ENCODE measurements at regions not wholly inside any gene's neighbourhood (a gene's known extent, or its start where the extent isn't known, plus 50 kb on each side); places are given as distances from the start of the nearest gene placed in this dataset.

DNA sequence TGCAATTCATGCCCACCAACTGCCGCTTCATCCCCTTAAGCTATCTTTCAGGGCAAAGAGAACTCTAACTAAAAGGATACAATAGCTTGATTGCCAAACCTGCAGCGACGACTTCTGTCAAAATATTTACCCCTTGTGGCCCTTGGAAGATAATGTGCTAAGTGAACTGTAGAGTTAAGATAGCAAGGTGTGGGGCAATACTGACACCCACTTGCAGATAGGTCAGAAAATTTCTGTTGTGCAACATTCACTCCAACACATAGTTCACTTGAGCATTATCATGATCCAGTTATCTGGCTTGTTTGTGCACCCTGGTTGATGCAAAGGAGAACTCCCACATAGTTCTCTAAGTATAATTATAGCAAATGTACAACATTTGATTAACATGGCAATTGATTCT is 55.6 kb downstream of the RHOXF2B start:
- no peak overlapping the region for H3K27ac ChIP-seq (ENCODE audit: low read depth in 1 of 2, low read length in 2 of 2)
- Mint-ChIP-seq H3K4me1 (no peaks in the 10 kb centered on the region), H3K27me3 (ENCODE audit: low read depth in 3 of 3) (peaks cover 4 to 27% (median 16%) of the 10 kb centered on the region in 3 donors), H3K27ac (no peak overlapping the region), H3K36me3 (no peaks in the 10 kb centered on the region), H3K4me3 (no peak overlapping the region), H3K9me3 (peaks cover 3 to 10% (median 6%) of the 10 kb centered on the region in 7 donors)
- H3K27me3 ChIP-seq (ENCODE audit: control insufficient read depth in 2 of 2, insufficient read depth in 2 of 2, low read length in 2 of 2): peaks cover 14 to 29% of the 10 kb centered on the region in 2 donors
- TF ChIP-seq, protein P1, sequence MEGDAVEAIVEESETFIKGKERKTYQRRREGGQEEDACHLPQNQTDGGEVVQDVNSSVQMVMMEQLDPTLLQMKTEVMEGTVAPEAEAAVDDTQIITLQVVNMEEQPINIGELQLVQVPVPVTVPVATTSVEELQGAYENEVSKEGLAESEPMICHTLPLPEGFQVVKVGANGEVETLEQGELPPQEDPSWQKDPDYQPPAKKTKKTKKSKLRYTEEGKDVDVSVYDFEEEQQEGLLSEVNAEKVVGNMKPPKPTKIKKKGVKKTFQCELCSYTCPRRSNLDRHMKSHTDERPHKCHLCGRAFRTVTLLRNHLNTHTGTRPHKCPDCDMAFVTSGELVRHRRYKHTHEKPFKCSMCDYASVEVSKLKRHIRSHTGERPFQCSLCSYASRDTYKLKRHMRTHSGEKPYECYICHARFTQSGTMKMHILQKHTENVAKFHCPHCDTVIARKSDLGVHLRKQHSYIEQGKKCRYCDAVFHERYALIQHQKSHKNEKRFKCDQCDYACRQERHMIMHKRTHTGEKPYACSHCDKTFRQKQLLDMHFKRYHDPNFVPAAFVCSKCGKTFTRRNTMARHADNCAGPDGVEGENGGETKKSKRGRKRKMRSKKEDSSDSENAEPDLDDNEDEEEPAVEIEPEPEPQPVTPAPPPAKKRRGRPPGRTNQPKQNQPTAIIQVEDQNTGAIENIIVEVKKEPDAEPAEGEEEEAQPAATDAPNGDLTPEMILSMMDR (IDR thresholded peaks at IDR 0.05): no peak
- intact Hi-C loops (cut with micrococcal nuclease): no loop called here
- H2AFZ ChIP-seq (ENCODE audit: insufficient read depth, low read depth, low read length, poor library complexity, severe bottlenecking): no peak overlapping the region
- no peak overlapping the region for H3K9ac ChIP-seq (ENCODE audit: insufficient read depth, low read length, poor library complexity, severe bottlenecking)
- no peaks in the 10 kb centered on the region for H3K36me3 ChIP-seq (replicated peaks in 1 of 2; ENCODE audit: control insufficient read depth in 1 of 2, insufficient read depth in 2 of 2, low read length in 2 of 2)
- H3K9me3 ChIP-seq (replicated peaks in 1 of 2; ENCODE audit: control insufficient read depth in 1 of 2, insufficient read depth in 1 of 2, low read length in 2 of 2): peaks cover 0 to 5% of the 10 kb centered on the region in 2 donors
- H3K4me3 ChIP-seq (replicated peaks in 1 of 3; ENCODE audit: low read depth in 2 of 3, low read length in 3 of 3): no peak overlapping the region
- no peak for DNase-seq
- H3K4me1 ChIP-seq (ENCODE audit: control insufficient read depth in 1 of 2, insufficient read depth in 2 of 2, low read length in 2 of 2): no peaks in the 10 kb centered on the region
- WGBS (ENCODE audit: insufficient coverage): no CpG with 5 or more reads among the region's 3 CpGs
- H3K79me2 ChIP-seq (ENCODE audit: insufficient read depth, low read length): no peaks in the 10 kb centered on the region
- H4K20me1 ChIP-seq (ENCODE audit: insufficient read depth, low read length): no peaks in the 10 kb centered on the region
- no peak overlapping the region for H3K4me2 ChIP-seq (replicated peaks; ENCODE audit: extremely low read depth, low read length, poor library complexity, severe bottlenecking)

DNA sequence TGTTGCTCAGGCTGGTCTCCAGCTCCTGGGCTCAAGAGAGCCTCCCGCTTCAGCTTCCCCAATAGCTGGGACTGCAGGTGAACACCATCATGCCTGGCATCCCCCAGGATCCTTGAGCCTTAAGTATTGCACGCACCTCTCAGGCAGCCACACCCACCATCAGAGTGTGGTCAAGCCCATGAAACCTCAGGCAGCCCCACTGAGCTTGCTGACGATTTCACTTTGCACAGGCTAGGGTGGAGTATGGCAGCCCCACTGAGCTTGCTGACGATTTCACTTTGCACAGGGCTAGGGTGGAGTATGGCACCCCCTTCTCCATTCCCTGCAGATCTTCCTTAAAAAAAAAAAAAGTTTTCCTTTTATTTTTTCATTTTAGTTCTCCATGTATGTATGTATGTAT is 57.2 kb downstream of the RHOXF2B start:
- peaks cover 23 to 45% of the 10 kb centered on the region in 2 donors for H3K27me3 ChIP-seq (ENCODE audit: control insufficient read depth in 2 of 2, insufficient read depth in 2 of 2, low read length in 2 of 2)
- H4K20me1 ChIP-seq (ENCODE audit: insufficient read depth, low read length): no peaks in the 10 kb centered on the region
- H3K27ac Mint-ChIP-seq: no peak overlapping the region
- H3K27me3 Mint-ChIP-seq (ENCODE audit: low read depth in 3 of 3): peaks cover 20 to 39% (median 32%) of the 10 kb centered on the region in 3 donors
- no peaks in the 10 kb centered on the region for H3K36me3 Mint-ChIP-seq
- no peak overlapping the region for H3K9ac ChIP-seq (ENCODE audit: insufficient read depth, low read length, poor library complexity, severe bottlenecking)
- intact Hi-C loops (cut with micrococcal nuclease): no loop called here
- WGBS (ENCODE audit: insufficient coverage): no CpG with 5 or more reads among the region's 4 CpGs
- TF ChIP-seq, protein P1 (IDR thresholded peaks at IDR 0.05): no peak
- no peaks in the 10 kb centered on the region for H3K36me3 ChIP-seq (replicated peaks in 1 of 2; ENCODE audit: control insufficient read depth in 1 of 2, insufficient read depth in 2 of 2, low read length in 2 of 2)
- H3K4me3 Mint-ChIP-seq: peak overlapping the region in 1 of 2 donors; percentile 19
- peaks cover 0 to 8% (median 4%) of the 10 kb centered on the region in 7 donors for H3K9me3 Mint-ChIP-seq
- no peak overlapping the region for H3K4me2 ChIP-seq (replicated peaks; ENCODE audit: extremely low read depth, low read length, poor library complexity, severe bottlenecking)
- no peaks in the 10 kb centered on the region for H3K79me2 ChIP-seq (ENCODE audit: insufficient read depth, low read length)
- H3K4me1 ChIP-seq (ENCODE audit: control insufficient read depth in 1 of 2, insufficient read depth in 2 of 2, low read length in 2 of 2): peaks cover 10 to 11% of the 10 kb centered on the region in 2 donors
- H3K9me3 ChIP-seq (replicated peaks in 1 of 2; ENCODE audit: control insufficient read depth in 1 of 2, insufficient read depth in 1 of 2, low read length in 2 of 2): peaks cover 5 to 6% of the 10 kb centered on the region in 2 donors
- no peak overlapping the region for H3K4me3 ChIP-seq (replicated peaks in 1 of 3; ENCODE audit: low read depth in 2 of 3, low read length in 3 of 3)
- no peak overlapping the region for H3K27ac ChIP-seq (ENCODE audit: low read depth in 1 of 2, low read length in 2 of 2)
- peaks cover 12% of the 10 kb centered on the region for H3K4me1 Mint-ChIP-seq
- no peak for DNase-seq
- H2AFZ ChIP-seq (ENCODE audit: insufficient read depth, low read depth, low read length, poor library complexity, severe bottlenecking): no peak overlapping the region

Data from CD14-positive monocyte (primary cell).